GM12878 (cell line): ENCODE measurements at regions not wholly inside any gene's neighbourhood (a gene's known extent, or its start where the extent isn't known, plus 50 kb on each side); places are given as distances from the start of the nearest gene placed in this dataset.
A peak's percentile ranks its signal among the peaks of the same experiment; 100 is the strongest.

Source experiments
- ATAC-seq: fragments of 200-7000 bp; cut with Tn5 transposase; 3 replicates; pipeline ENCODE4 v1.9.1; 2020; ENCODE audit warnings: mild to moderate bottlenecking, moderate library complexity
- BruUV-seq: library from RNA; stranded (reverse); fragments of 400-500 nt; replicated peaks from 2 replicates; lab custom pipeline; 2021; lab: Mats Ljungman, UMichigan
- CTCF ChIA-PET: fragments of 300-600 bp; sonication (Branson Sonifier 250); formaldehyde crosslinking; extraction: SDS; loops from one replicate; lab custom pipeline; 2021; ENCODE audit warnings: inconsistent platforms; lab: Yijun Ruan, JAX
- POLR2A ChIA-PET: fragments of 350-600 bp; formaldehyde crosslinking; extraction: SDS; loops from one replicate; lab custom pipeline; 2021; ENCODE audit warnings: inconsistent platforms; lab: Charles Lee
- RAD21 ChIA-PET: fragments of 300-600 bp; sonication (Branson Sonifier 250); formaldehyde crosslinking; loops from one replicate; lab custom pipeline; 2023; ENCODE audit warnings: antibody characterized with exemption; ENCODE audit not compliant: unreplicated experiment; lab: Charles Lee
- SMC1A ChIA-PET: fragments of 300-600 bp; sonication (Branson Sonifier 250); formaldehyde crosslinking; loops from one replicate; lab custom pipeline; 2023; ENCODE audit not compliant: unreplicated experiment, uncharacterized antibody; lab: Charles Lee
- DNase-seq: peaks from one replicate; pipeline ENCODE4 v3.0.0-alpha.2; 2011; ENCODE audit warnings: low read depth, low spot score
- FAIRE-seq: peaks from 3 replicates; lab custom pipeline; 2011; peaks lifted over from hg19 to GRCh38; lab: Jason Lieb, UNC
- H2AFZ ChIP-seq: 2 replicates; pipeline ENCODE4 v1.6.0; 2011; ENCODE audit warnings: low read depth, low read length, control low read depth; ENCODE audit not compliant: control insufficient read depth
- H3K27ac ChIP-seq: 2 replicates; pipeline ENCODE4 v1.5.1; 2011; ENCODE audit warnings: control low read depth; ENCODE audit not compliant: control insufficient read depth, insufficient read depth
- H3K27me3 ChIP-seq, 2 experiments: replicated peaks in 1 of 2; 2 replicates each; pipeline versions ENCODE4 v1.6.0 to v1.6.1; 2011; ENCODE audit warnings: low read length in 1 of 2; ENCODE audit not compliant: control insufficient read depth in 2 of 2, insufficient read depth in 2 of 2
- H3K36me3 ChIP-seq, 2 experiments: 2 replicates each; pipeline ENCODE4 v1.5.1; 2011; ENCODE audit warnings: low read length in 1 of 2; ENCODE audit not compliant: control insufficient read depth in 2 of 2, insufficient read depth in 2 of 2
- H3K4me1 ChIP-seq: 2 replicates; pipeline ENCODE4 v1.6.1; 2011; ENCODE audit warnings: mild to moderate bottlenecking, low read length, moderate library complexity, mixed read lengths; ENCODE audit not compliant: control insufficient read depth, insufficient read depth
- H3K4me2 ChIP-seq: 2 replicates; pipeline ENCODE4 v1.6.0; 2011; ENCODE audit warnings: control low read depth; ENCODE audit not compliant: control insufficient read depth, insufficient read depth
- H3K4me3 ChIP-seq: fragments of 200-600 bp; sonication (generic); 2 replicates; pipeline ENCODE4 v1.5.1; 2016
- H3K79me2 ChIP-seq: 2 replicates; pipeline ENCODE4 v1.6.0; 2011; ENCODE audit warnings: low read length; ENCODE audit not compliant: control insufficient read depth, insufficient read depth
- H3K9ac ChIP-seq: 2 replicates; pipeline ENCODE4 v1.8.0; 2011; ENCODE audit warnings: low read length, control low read depth, mixed read lengths; ENCODE audit not compliant: control insufficient read depth, insufficient read depth
- H3K9me3 ChIP-seq: replicated peaks from 3 replicates; pipeline ENCODE4 v1.5.1; 2011; ENCODE audit warnings: mild to moderate bottlenecking, low read length; ENCODE audit not compliant: control insufficient read depth, insufficient read depth
- H4K20me1 ChIP-seq: 2 replicates; pipeline ENCODE4 v1.6.0; 2011; ENCODE audit not compliant: control insufficient read depth, insufficient read depth
- CEBPB ChIP-seq, 2 experiments: fragments of 150-350 bp in 1 of 2; IDR thresholded peaks; 2 replicates each; pipeline ENCODE4 v1.6.1; 2012 to 2014; ENCODE audit warnings: low read depth in 2 of 2, low read length in 2 of 2, borderline replicate concordance in 1 of 2, inconsistent platforms in 1 of 2
- DPF2 ChIP-seq: fragments of 450-650 bp; IDR thresholded peaks from 2 replicates; pipeline ENCODE4 v1.6.1; 2017; ENCODE audit warnings: mild to moderate bottlenecking
- E4F1 ChIP-seq: fragments of 450-650 bp; IDR thresholded peaks from 2 replicates; pipeline ENCODE4 v1.6.1; 2018; ENCODE audit warnings: borderline replicate concordance, mild to moderate bottlenecking; ENCODE audit not compliant: partially characterized antibody
- ETV6 ChIP-seq, 2 experiments: fragments of 450-650 bp in 1 of 2; IDR thresholded peaks in 1 of 2; conservative IDR thresholded peaks in 1 of 2; 2 replicates each; pipeline ENCODE4 v1.6.1; 2014; ENCODE audit warnings: antibody characterized with exemption in 1 of 2, borderline replicate concordance in 1 of 2, low read depth in 1 of 2, mild to moderate bottlenecking in 1 of 2, moderate library complexity in 1 of 2
- EZH2 ChIP-seq: IDR thresholded peaks from 2 replicates; pipeline ENCODE4 v1.6.1; 2012; ENCODE audit warnings: low read depth, mild to moderate bottlenecking, control low read depth, inconsistent platforms, low read length, borderline replicate concordance; ENCODE audit not compliant: control insufficient read depth
- IRF5 ChIP-seq: fragments of 450-650 bp; IDR thresholded peaks from 2 replicates; pipeline ENCODE4 v1.6.1; 2017; ENCODE audit warnings: borderline replicate concordance
- KLF5 ChIP-seq: fragments of 450-650 bp; IDR thresholded peaks from 2 replicates; pipeline ENCODE4 v1.6.1; 2014; ENCODE audit warnings: mild to moderate bottlenecking; ENCODE audit not compliant: partially characterized antibody
- MEF2B ChIP-seq: fragments of 450-650 bp; IDR thresholded peaks from 2 replicates; pipeline ENCODE4 v1.6.1; 2018; ENCODE audit warnings: mild to moderate bottlenecking, moderate library complexity; ENCODE audit not compliant: partially characterized antibody, poor library complexity, severe bottlenecking
- MTA3 ChIP-seq: IDR thresholded peaks from 2 replicates; pipeline ENCODE4 v1.6.1; 2012; ENCODE audit warnings: low read length, inconsistent platforms, borderline replicate concordance
- MYB ChIP-seq: fragments of 150-350 bp; IDR thresholded peaks from 2 replicates; pipeline ENCODE4 v1.6.1; 2014; ENCODE audit warnings: mild to moderate bottlenecking, low read depth, low read length, borderline replicate concordance
- RAD21 ChIP-seq: IDR thresholded peaks from 2 replicates; pipeline ENCODE4 v1.6.1; 2011; ENCODE audit warnings: mild to moderate bottlenecking, low read depth, low read length, moderate library complexity; ENCODE audit not compliant: insufficient read depth
- RB1 ChIP-seq: fragments of 450-650 bp; formaldehyde crosslinking; IDR thresholded peaks from 2 replicates; pipeline ENCODE4 v1.6.1; 2017; ENCODE audit warnings: mild to moderate bottlenecking, borderline replicate concordance
- RBBP5 ChIP-seq: fragments of 200-600 bp; sonication (generic); conservative IDR thresholded peaks from 2 replicates; pipeline ENCODE4 v1.6.1; 2016
- SRF ChIP-seq, 2 experiments: IDR thresholded peaks; 2 replicates each; pipeline ENCODE4 v1.6.1; 2011; ENCODE audit warnings: low read depth in 2 of 2, low read length in 2 of 2, mild to moderate bottlenecking in 1 of 2, moderate library complexity in 1 of 2
- TBL1XR1 ChIP-seq: IDR thresholded peaks from 2 replicates; pipeline ENCODE4 v1.6.1; 2012; ENCODE audit warnings: low read depth, low read length, improper control_type of control experiment
- WRNIP1 ChIP-seq: IDR thresholded peaks from 2 replicates; pipeline ENCODE4 v1.6.1; 2011; ENCODE audit warnings: low read depth, low read length, improper control_type of control experiment, borderline replicate concordance
- ZNF217 ChIP-seq: fragments of 450-650 bp; IDR thresholded peaks from 2 replicates; pipeline ENCODE4 v1.6.1; 2017; ENCODE audit warnings: antibody characterized with exemption, mild to moderate bottlenecking
- ZNF24 ChIP-seq: fragments of 450-650 bp; IDR thresholded peaks from 2 replicates; pipeline ENCODE4 v1.6.1; 2017; ENCODE audit warnings: antibody characterized with exemption, mild to moderate bottlenecking
- WGBS: methylation state at CpG from one replicate; pipeline ENCODE4 v1.1.6; 2016; ENCODE audit warnings: low lambda C conversion rate; ENCODE audit not compliant: insufficient replicate concordance, insufficient coverage; ENCODE audit errors: missing lambda C conversion rate; 5-methylcytosine and 5-hydroxymethylcytosine counted together
- in situ Hi-C: fragments of 300-500 bp; cut with MboI; formaldehyde crosslinking; loops from 9 replicates; pipeline ENCODE4 v1.14.3; 2018; ENCODE audit warnings: mixed read lengths
- intact Hi-C: fragments of 100-400 bp; cut with micrococcal nuclease; formaldehyde crosslinking; loops from one replicate; pipeline ENCODE4 v1.14.2; 2022; ENCODE audit not compliant: unreplicated experiment

- no peak for TF ChIP-seq E4F1
- TF ChIP-seq SRF (IDR thresholded peaks at IDR 0.05; ENCODE audit: low read depth in 2 of 2, low read length in 2 of 2): no peak
- no peak for TF ChIP-seq MTA3
- TF ChIP-seq ZNF217: no peak
- TF ChIP-seq MEF2B: no peak
- no peak for TF ChIP-seq EZH2
- no peak for TF ChIP-seq WRNIP1
- no peak for TF ChIP-seq RB1
- no peak for TF ChIP-seq ZNF24
- no peak for TF ChIP-seq KLF5
- no peak for TF ChIP-seq MYB
- no peak for TF ChIP-seq DPF2
Observed at GRCh38 chr3:127043731-127044510, 61.0 kb downstream of the PLXNA1 start (continued).

- FAIRE-seq: no peak
- Histone ChIP-seq H3K27ac (no peak overlapping the region), H3K79me2 (no peaks in the 10 kb centered on the region), H4K20me1 (no peaks in the 10 kb centered on the region), H2AFZ (no peak overlapping the region), H3K9ac (no peak overlapping the region), H3K4me1 (no peaks in the 10 kb centered on the region), H3K27me3 (no peaks in the 10 kb centered on the region), H3K4me2 (no peak overlapping the region), H3K4me3 (no peak overlapping the region), H3K36me3 (no peaks in the 10 kb centered on the region), H3K9me3 (peaks cover 2% of the 10 kb centered on the region; the same call in 2 of the 3 replicates)
- intact Hi-C loops: no loop called here
- in situ Hi-C loops: no loop called here
- DNase-seq: no peak
- ChIA-PET POLR2A (no interaction called here), SMC1A (no interaction called here), CTCF (no interaction called here), RAD21 (no interaction called here)
- peak; percentile 60; the same call in 2 of the 3 replicates for ATAC-seq
- BruUV-seq: no TSS peak
- WGBS: 9% methylated on average over 4 of the region's 4 CpGs
- TF ChIP-seq RBBP5: no peak
- no peak for TF ChIP-seq CEBPB (IDR thresholded peaks at IDR 0.05; ENCODE audit: borderline replicate concordance in 1 of 2, low read depth in 2 of 2, low read length in 2 of 2)
- TF ChIP-seq IRF5: no peak
- no peak for TF ChIP-seq ETV6 (conservative IDR thresholded peaks at IDR 0.05 in 1 of 2, IDR thresholded peaks at IDR 0.05 in 1 of 2; ENCODE audit: borderline replicate concordance in 1 of 2, low read depth in 1 of 2)
- TF ChIP-seq TBL1XR1: no peak
- no peak for TF ChIP-seq DPF2
- no peak for TF ChIP-seq RAD21
Observed at GRCh38 chr3:127044996-127045395, 62.1 kb downstream of the PLXNA1 start.
